PC-3 (cell line): ENCODE measurements at regions not wholly inside any gene's neighbourhood (a gene's known extent, or its start where the extent isn't known, plus 50 kb on each side); places are given as distances from the start of the nearest gene placed in this dataset.

Experiments
- CTCF ChIP-seq: fragments of 300-600 bp; sonication (generic); conservative IDR thresholded peaks from 2 replicates; pipeline ENCODE4 v1.5.1; 2017; ENCODE audit warnings: antibody characterized with exemption, low read depth, mild to moderate bottlenecking, low read length
- EZH2phosphoT487 ChIP-seq: fragments of 300-600 bp; sonication (generic); IDR thresholded peaks from 2 replicates; pipeline ENCODE4 v1.6.1; 2018; ENCODE audit warnings: mild to moderate bottlenecking, antibody characterized with exemption, low read length, borderline replicate concordance

GRCh38 chr4:128338634-128339355, 51.2 kb upstream of the PGRMC2 start:
- no peak for TF ChIP-seq CTCF
- no peak for TF ChIP-seq EZH2phosphoT487
